Tongue (tissue), 1 donor: ENCODE measurements at regions not wholly inside any gene's neighbourhood (a gene's known extent, or its start where the extent isn't known, plus 50 kb on each side); places are given as distances from the start of the nearest gene placed in this dataset.
"Not testable (repeated sequence)": the region's sequence is repeated elsewhere in the genome, so short reads cannot be mapped to it uniquely, and the experiment has no call there.

Experiments used
- DNase-seq: peaks from one replicate; pipeline ENCODE4 v3.0.0-alpha.2; 2015

GRCh38 chr21:19402870-19403269, 999.3 kb upstream of the TMPRSS15 start:
- no peak for DNase-seq

DNA sequence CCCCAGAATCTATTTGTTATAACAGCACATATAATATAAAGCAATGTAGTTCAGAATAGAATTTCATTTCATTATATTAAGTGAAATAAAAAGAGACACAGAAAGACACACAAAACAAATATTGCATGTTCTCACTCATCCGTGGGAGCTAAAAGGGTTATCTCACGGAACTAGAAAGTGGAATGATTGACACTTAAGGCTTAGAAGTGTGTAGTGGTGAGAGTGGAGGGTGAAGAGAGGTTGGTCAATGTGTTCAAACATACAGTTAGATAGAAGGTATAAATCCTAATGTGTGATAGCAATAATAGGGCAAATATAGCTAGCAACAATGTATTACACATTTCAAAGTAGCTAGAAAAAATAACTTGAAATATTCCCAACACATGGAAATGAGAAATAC, 1001.7 kb upstream of the TMPRSS15 start:
- DNase-seq: no peak

- DNase-seq: peak; percentile 19
Observed at GRCh38 chr21:19420565-19420964, 1017.0 kb upstream of the TMPRSS15 start.

- DNase-seq: no peak
Observed at GRCh38 chr21:19433623-19434022, 1030.0 kb upstream of the TMPRSS15 start.

DNA sequence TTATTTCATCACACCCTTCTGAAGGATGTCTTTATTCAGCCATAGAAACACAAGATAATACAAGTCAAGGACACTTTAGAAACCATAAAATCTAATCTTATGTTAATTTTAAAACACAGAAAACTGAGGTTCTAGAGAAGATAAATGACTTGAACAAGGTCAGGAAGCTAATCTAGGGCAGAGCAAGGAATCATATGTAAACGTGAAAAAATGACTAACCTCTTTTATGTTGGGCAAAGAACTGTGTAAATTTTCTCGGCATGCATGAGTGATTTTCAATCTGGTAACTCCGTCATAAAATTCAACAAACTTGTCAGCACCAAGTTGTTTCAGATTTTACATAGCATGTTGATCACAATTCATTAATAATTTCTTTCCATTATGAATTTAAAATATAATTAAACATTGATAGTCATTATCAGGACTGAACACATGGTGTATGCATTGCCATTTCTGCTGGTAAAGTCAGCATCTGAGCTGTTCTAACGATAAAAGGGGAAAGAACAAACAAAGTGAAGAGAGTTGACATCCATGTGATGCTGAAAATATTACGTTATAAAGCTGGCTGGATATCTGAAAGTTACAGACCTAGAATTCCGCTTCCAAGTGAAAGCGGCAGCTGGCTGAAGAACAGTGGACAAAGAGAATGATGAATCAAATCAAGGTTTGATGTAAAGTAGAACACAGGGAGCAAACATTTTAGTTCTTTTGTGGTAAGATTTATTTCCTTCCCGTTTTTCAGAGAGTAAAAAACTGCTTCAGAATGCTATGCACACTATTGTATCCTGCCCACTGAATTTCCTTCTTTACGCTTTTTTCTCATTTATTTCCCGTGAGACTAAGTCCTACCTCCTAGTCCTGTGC, 1037.4 kb upstream of the TMPRSS15 start:
- no peak for DNase-seq

DNA sequence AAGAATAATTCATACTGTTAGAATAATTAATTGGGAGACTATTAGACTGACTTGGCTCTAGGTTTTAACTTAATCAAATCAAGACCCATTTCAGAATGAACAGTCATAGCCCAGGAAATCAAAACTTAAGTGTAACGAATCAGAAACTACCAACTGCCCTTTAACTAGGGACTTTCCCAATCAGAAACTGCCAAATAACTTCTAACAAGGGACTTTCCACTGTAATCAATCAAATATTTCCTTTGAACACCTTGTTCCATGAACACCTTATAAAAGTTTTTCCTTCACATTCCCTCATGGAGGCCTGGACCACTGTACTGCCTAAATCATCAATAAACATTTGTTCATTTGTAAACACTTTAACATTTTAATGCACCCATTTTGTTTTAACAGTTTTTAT, 1054.7 kb upstream of the TMPRSS15 start:
- DNase-seq: no peak

DNA sequence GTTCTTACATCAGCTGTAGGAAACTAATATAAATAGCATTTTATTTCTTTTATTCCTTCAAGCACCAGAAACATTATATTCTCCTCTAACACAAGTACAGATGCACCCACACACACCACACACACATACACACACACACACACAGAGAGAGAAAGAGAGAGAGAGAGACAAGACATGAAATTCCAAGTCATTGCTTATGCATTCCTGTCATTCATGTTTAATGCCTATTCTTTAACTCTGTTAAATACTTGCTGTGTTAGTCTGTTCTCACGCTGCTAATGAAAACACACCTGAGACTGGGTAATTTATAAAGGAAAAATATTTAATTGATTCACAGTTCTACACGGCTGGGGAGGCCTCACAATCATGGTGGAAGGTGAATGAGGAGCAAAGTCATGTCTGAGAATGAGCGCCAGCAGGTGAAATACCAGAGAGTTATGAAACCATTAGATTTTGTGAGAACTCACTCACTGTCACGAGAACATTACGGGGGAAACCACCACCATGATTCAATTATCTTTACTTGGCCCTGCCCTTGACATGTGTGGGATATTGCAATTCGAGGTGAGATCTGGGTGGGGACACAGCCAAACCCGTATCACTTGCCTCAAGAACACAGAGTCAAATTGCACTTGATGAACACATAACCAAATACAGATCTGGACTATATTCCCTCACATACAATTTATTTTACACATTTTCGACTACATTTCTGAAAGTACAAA, 1058.1 kb upstream of the TMPRSS15 start:
- DNase-seq: no peak

- no peak for DNase-seq
Observed at GRCh38 chr21:19463966-19464365, 1060.4 kb upstream of the TMPRSS15 start.

DNA sequence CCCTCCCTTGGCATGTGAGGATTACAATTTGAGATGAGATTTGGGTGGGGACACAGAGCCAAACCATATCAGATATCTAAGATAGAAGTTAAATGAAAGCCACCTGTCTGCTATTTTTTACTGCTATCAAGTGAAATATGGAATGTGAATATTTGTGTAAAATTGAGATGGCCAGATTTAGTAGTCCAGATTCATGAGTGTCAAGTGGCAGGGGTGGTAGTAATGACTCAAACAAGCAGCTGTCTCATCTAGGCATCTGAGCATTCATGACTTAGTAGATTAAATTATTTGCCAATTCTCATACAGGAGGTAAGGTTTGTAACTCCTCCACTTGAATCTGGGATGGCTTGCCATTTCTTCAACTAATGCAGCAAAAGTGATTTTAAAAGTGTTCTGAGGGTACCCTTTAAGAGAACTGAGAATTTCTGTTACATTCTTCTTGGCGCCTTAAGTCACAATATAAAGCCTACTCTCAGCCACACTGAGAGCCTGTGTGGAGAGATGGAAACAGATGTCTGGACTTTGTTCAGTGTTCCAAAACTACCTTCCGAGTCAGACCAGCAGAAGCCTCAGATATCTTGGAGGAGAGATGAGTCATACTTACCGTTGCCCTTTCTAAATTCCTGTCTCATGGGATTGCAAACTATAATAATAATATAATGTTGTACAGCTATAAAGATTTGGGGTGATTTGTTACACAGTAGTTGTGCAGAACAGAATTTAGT, 1065.6 kb upstream of the TMPRSS15 start:
- DNase-seq: peak; percentile 3

- DNase-seq: no peak
Observed at GRCh38 chr21:19475525-19475924, 1071.9 kb upstream of the TMPRSS15 start.

DNA sequence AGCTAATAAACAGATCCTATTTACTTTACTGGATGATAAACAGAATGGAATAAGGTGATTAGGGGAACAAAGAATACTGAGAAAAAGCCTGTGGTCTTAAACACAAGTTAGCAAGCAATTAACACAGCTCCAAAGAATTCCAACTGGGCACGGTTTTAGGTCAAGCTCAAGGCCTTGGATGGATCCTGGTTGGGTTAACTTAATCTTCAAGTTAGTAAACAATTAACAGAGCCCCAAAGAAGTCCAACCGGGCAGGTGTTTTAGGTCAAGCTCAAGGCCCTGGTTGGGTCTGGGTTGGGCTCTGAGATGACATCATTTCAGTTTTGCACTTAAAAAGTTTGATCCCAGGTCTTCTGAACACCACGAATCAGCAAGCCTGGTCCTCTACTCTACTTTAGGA, 1086.3 kb upstream of the TMPRSS15 start:
- no peak for DNase-seq

GRCh38 chr21:19490481-19490880, 1086.9 kb upstream of the TMPRSS15 start:
- no peak for DNase-seq

GRCh38 chr21:19493437-19494241, 1090.1 kb upstream of the TMPRSS15 start:
- not testable (repeated sequence) for DNase-seq

DNA sequence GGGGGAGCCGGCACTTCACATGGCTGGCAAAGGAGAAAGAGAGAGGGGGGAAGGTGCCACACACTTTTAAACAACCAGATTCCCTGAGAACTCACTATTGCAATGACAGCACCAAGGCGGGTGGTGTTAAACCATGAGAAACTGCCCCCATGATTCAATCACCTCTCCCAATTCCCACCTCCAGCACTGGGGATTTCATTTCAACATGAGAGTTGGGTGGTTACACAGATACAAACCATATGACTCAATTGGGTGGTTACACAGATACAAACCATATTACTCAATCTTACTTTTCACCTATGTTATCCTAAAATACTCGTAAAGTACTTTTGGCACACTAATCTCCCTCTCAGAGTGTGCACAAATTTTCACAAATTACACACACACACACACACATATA, 1097.5 kb upstream of the TMPRSS15 start:
- DNase-seq: no peak

- no peak for DNase-seq
Observed at GRCh38 chr21:19507682-19508260, 1104.2 kb upstream of the TMPRSS15 start.

DNA sequence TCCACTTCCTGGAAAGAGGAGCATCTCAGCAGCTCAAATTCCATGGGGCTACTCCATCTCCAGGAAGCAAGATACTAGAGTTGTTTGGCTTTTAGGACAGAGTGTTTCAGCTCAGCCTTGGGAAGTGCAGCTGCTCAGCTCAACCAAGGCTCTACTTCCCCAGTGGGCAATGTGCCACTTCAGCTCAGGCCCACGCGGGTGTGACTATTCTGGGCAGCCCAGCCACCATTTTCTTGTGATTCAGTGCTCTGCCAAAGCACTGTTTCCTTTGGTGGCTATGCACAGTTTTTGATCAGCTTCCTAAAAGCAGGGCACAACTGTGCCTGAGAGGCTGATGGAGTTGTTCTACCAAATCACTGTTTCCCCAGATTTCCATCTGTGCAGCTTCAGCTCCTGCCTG, 1104.9 kb upstream of the TMPRSS15 start:
- DNase-seq: no peak

- no peak for DNase-seq
Observed at GRCh38 chr21:19508844-19509243, 1105.3 kb upstream of the TMPRSS15 start.

DNA sequence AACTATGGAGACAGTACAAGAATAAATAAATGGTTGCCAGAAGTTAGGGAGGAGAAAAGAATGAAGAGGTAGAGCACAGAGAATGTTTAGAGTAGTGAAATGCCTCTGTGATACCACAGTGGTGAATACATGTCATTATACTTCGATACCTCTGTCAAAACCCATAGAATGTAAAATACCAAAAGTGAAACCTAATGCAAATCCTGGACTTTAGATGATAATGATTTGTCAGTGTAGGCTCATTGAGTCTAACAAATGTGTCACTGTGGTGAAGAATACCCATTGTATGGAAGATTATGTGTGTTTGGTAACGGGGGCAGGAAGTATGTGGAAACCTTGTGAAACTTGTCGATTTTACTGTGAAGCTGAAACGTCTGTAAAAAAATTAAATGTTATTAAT, 1106.5 kb upstream of the TMPRSS15 start:
- DNase-seq: no peak

DNA sequence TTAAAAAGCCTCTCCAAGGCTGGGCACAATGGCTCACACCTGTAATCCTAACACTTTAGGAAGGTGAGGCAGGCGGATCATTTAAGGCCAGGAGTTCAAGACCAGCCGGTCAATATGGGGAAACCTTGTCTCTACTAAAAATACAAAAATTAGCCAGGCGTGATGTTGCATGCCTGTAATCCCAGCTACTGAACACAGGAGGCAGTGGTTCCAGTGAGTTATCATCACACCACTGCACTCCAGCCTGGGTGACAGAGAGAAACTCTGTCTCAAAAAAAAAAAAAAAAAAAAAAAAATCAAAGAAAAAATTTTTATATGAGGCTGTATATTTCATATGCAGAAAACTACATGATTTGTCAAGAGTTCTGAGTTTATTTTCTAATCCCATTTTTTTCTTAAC, 1107.1 kb upstream of the TMPRSS15 start:
- DNase-seq: no peak

DNA sequence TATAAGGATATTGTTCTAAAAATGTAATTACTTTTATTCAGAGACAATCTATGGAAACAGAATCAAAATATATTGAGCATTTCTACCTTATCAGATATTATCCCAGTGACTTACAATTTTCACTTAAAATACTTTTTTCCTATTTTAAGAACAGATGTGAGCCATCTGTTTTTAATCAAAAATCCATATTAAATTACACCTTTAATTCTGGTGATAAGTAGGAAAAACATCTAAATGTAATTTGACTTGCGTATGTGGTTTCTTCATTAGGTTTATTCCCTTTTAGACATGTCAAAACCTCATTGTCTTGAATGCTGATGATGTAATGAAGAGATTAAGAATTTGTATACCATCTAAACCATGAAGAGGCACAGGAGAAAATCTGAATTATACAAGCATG, 1118.8 kb upstream of the TMPRSS15 start:
- peak; percentile 56 for DNase-seq

GRCh38 chr21:19523061-19523460, 1119.5 kb upstream of the TMPRSS15 start:
- peak; percentile 52 for DNase-seq

DNA sequence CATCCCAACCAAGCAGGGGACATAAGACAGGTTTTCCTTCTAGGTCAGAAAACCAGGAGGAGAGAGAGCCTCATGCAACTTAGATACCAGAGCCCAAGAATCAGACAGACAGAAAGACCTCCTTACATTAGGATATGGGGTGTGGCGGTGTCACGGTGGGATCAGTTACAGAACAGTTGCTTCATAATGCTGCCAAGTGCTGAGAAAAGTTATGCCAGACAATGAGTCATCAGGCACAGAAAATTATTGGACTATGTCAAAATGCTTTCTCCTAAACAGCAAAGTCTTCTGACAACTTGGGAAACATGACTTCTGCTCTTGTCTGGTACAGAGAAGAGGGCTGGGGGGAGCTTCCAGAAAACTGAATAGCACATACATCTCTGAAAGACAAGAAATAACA, 1120.2 kb upstream of the TMPRSS15 start:
- DNase-seq: peak; percentile 95
